ENCODE measurements at regions not wholly inside any gene's neighbourhood (a gene's known extent, or its start where the extent isn't known, plus 50 kb on each side); places are given as distances from the start of the nearest gene placed in this dataset.

DNA sequence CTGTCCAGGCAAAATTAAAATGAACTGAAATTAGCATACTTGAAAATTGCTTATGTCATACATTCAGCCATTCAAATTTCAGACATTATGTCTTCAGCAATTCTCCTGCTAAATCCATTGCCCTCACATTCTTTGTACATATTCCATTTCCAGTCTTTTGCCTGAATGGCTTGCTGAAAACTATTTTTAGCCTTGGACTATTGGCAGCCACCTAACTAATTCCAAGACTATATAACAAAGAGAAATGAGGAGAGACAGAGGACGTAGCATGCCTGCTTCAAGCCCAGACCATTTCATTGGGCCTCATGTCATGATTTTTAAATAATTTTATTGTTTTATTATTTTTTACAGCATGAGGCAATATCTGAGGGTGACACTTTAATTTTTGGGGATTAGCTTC lies 100.3 kb downstream of the MRPS30 start:
- Histone ChIP-seq H3K4me1 (ENCODE audit: control insufficient read depth, low read length) (no peaks in the 10 kb centered on the region), H3K9me2 (replicated peaks; ENCODE audit: control insufficient read depth, low read length) (no peaks in the 10 kb centered on the region), H3K36me3 (ENCODE audit: control insufficient read depth, low read length) (no peaks in the 10 kb centered on the region), H3K27me3 (ENCODE audit: control insufficient read depth, low read length) (no peaks in the 10 kb centered on the region), H3F3A (ENCODE audit: control insufficient read depth, insufficient read depth) (no peaks in the 10 kb centered on the region), H3K79me2 (ENCODE audit: control insufficient read depth, low read length) (no peaks in the 10 kb centered on the region), H3K4me3 (ENCODE audit: low read length) (no peak overlapping the region), H3K9me3 (ENCODE audit: control insufficient read depth, insufficient read depth, low read length) (no peaks in the 10 kb centered on the region), H3K4me2 (ENCODE audit: low read length) (no peak overlapping the region), H4K20me1 (ENCODE audit: control insufficient read depth, insufficient read depth, low read depth, low read length) (no peaks in the 10 kb centered on the region), H3K27ac (ENCODE audit: low read depth, low read length) (no peak overlapping the region)
- TF ChIP-seq EZH2phosphoT487 (IDR thresholded peaks at IDR 0.05; ENCODE audit: borderline replicate concordance, low read length): no peak
- TF ChIP-seq CTCF (IDR thresholded peaks at IDR 0.05; ENCODE audit: low read depth, low read length, poor library complexity, severe bottlenecking): no peak

DNA sequence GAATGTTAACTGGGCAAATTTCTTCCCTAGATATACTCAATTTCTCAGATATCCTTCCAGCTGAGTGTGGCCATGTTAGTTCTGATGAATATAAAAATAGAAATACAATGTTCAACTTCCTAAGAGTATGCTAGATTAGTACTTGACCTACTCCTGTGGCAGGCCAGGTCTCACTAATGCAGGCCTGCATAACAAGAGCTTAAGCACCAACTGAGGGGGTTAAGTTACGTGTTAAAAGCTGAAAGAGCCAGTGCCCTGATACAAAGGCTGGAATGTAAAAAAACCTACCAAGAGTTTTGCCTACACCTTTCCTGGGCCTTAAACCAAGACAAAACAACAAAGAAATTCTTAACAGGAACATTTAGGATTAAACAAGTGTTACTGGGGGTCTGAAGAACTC lies 102.8 kb downstream of the MRPS30 start:
- no peaks in the 10 kb centered on the region for H3K27me3 ChIP-seq (ENCODE audit: control insufficient read depth, low read length)
- no peaks in the 10 kb centered on the region for H3F3A ChIP-seq (ENCODE audit: control insufficient read depth, insufficient read depth)
- H3K4me3 ChIP-seq (ENCODE audit: low read length): no peak overlapping the region
- H3K9me3 ChIP-seq (ENCODE audit: control insufficient read depth, insufficient read depth, low read length): no peaks in the 10 kb centered on the region
- no peak overlapping the region for H3K4me2 ChIP-seq (ENCODE audit: low read length)
- no peaks in the 10 kb centered on the region for H3K36me3 ChIP-seq (ENCODE audit: control insufficient read depth, low read length)
- H4K20me1 ChIP-seq (ENCODE audit: control insufficient read depth, insufficient read depth, low read depth, low read length): no peaks in the 10 kb centered on the region
- no peak overlapping the region for H3K27ac ChIP-seq (ENCODE audit: low read depth, low read length)
- no peaks in the 10 kb centered on the region for H3K79me2 ChIP-seq (ENCODE audit: control insufficient read depth, low read length)
- TF ChIP-seq CTCF (IDR thresholded peaks at IDR 0.05; ENCODE audit: low read depth, low read length, poor library complexity, severe bottlenecking) (no peak), EZH2phosphoT487 (IDR thresholded peaks at IDR 0.05; ENCODE audit: borderline replicate concordance, low read length) (no peak)
- H3K9me2 ChIP-seq (replicated peaks; ENCODE audit: control insufficient read depth, low read length): no peaks in the 10 kb centered on the region
- H3K4me1 ChIP-seq (ENCODE audit: control insufficient read depth, low read length): no peaks in the 10 kb centered on the region

GRCh38 chr5:44914221-44914620 lies 105.5 kb downstream of the MRPS30 start:
- Histone ChIP-seq H3K9me3 (ENCODE audit: control insufficient read depth, insufficient read depth, low read length) (no peaks in the 10 kb centered on the region), H4K20me1 (ENCODE audit: control insufficient read depth, insufficient read depth, low read depth, low read length) (no peaks in the 10 kb centered on the region), H3K79me2 (ENCODE audit: control insufficient read depth, low read length) (no peaks in the 10 kb centered on the region), H3K4me1 (ENCODE audit: control insufficient read depth, low read length) (no peaks in the 10 kb centered on the region), H3K9me2 (replicated peaks; ENCODE audit: control insufficient read depth, low read length) (no peaks in the 10 kb centered on the region), H3K4me2 (ENCODE audit: low read length) (no peak overlapping the region), H3K4me3 (ENCODE audit: low read length) (no peak overlapping the region), H3K36me3 (ENCODE audit: control insufficient read depth, low read length) (no peaks in the 10 kb centered on the region), H3K27ac (ENCODE audit: low read depth, low read length) (no peak overlapping the region), H3F3A (ENCODE audit: control insufficient read depth, insufficient read depth) (no peaks in the 10 kb centered on the region), H3K27me3 (ENCODE audit: control insufficient read depth, low read length) (no peaks in the 10 kb centered on the region)
- TF ChIP-seq CTCF (IDR thresholded peaks at IDR 0.05; ENCODE audit: low read depth, low read length, poor library complexity, severe bottlenecking) (no peak), EZH2phosphoT487 (IDR thresholded peaks at IDR 0.05; ENCODE audit: borderline replicate concordance, low read length) (no peak)

DNA sequence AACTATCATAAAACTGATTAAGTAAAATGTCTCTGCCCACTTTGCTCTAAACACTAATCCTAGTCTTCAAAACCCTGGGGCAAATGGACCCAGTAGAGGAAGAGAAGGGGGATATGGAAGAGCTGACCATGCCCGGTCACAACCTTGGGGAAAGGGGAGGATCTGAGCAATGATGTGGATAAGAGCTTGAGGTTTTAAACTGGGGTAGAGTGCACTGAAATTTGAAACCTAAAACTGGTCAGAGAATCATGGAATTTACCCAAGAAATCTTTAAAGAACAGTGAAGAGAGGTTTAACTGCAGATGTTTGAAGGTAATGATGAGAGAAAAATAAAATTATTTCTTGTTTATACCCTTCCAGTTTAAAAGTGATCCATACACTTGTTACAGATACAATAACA lies 110.8 kb downstream of the MRPS30 start:
- H3K36me3 ChIP-seq (ENCODE audit: control insufficient read depth, low read length): no peaks in the 10 kb centered on the region
- H3K9me2 ChIP-seq (replicated peaks; ENCODE audit: control insufficient read depth, low read length): no peaks in the 10 kb centered on the region
- no peaks in the 10 kb centered on the region for H3K4me1 ChIP-seq (ENCODE audit: control insufficient read depth, low read length)
- TF ChIP-seq EZH2phosphoT487 (IDR thresholded peaks at IDR 0.05; ENCODE audit: borderline replicate concordance, low read length) (no peak), CTCF (IDR thresholded peaks at IDR 0.05; ENCODE audit: low read depth, low read length, poor library complexity, severe bottlenecking) (no peak)
- H3K4me2 ChIP-seq (ENCODE audit: low read length): no peak overlapping the region
- no peak overlapping the region for H3K4me3 ChIP-seq (ENCODE audit: low read length)
- H3K9me3 ChIP-seq (ENCODE audit: control insufficient read depth, insufficient read depth, low read length): no peaks in the 10 kb centered on the region
- no peaks in the 10 kb centered on the region for H3F3A ChIP-seq (ENCODE audit: control insufficient read depth, insufficient read depth)
- no peaks in the 10 kb centered on the region for H4K20me1 ChIP-seq (ENCODE audit: control insufficient read depth, insufficient read depth, low read depth, low read length)
- H3K27me3 ChIP-seq (ENCODE audit: control insufficient read depth, low read length): no peaks in the 10 kb centered on the region
- no peak overlapping the region for H3K27ac ChIP-seq (ENCODE audit: low read depth, low read length)
- H3K79me2 ChIP-seq (ENCODE audit: control insufficient read depth, low read length): no peaks in the 10 kb centered on the region
